ENCODE measurements at regions not wholly inside any gene's neighbourhood (a gene's known extent, or its start where the extent isn't known, plus 50 kb on each side); places are given as distances from the start of the nearest gene placed in this dataset.

GRCh38 chr2:144125751-144126150, 394.2 kb downstream of the ZEB2 start:
- TF ChIP-seq CTCF (IDR thresholded peaks at IDR 0.05) (no peak), POLR2A (IDR thresholded peaks at IDR 0.05) (no peak)

Data from Peyer's patch (tissue), 4 donors.